ENCODE measurements at regions not wholly inside any gene's neighbourhood (a gene's known extent, or its start where the extent isn't known, plus 50 kb on each side); places are given as distances from the start of the nearest gene placed in this dataset.
A peak's percentile ranks its signal among the peaks of the same experiment; 100 is the strongest.
"Not testable (repeated sequence)": the region's sequence is repeated elsewhere in the genome, so short reads cannot be mapped to it uniquely, and the experiment has no call there.

- DNase-seq (ENCODE audit: low spot score) = no peak
Observed at GRCh38 chr13:27354379-27354778, 70.0 kb upstream of the GTF3A start.

GRCh38 chr13:27355894-27356293 is 68.5 kb upstream of the GTF3A start:
- no peak for TF ChIP-seq CTCF (IDR thresholded peaks at IDR 0.05; ENCODE audit: extremely low read depth, missing control alignments)

More at GRCh38 chr13:27354379-27354778, 70.0 kb upstream of the GTF3A start:
- TF ChIP-seq CTCF (IDR thresholded peaks at IDR 0.05; ENCODE audit: extremely low read depth, missing control alignments) = no peak

GRCh38 chr13:27358420-27358819 is 66.0 kb upstream of the GTF3A start:
- no peak for TF ChIP-seq CTCF (IDR thresholded peaks at IDR 0.05; ENCODE audit: extremely low read depth, missing control alignments)
- no peak for DNase-seq (ENCODE audit: low spot score)

More at GRCh38 chr13:27355894-27356293, 68.5 kb upstream of the GTF3A start:
- DNase-seq (ENCODE audit: low spot score) = no peak

- peak; percentile 73 for DNase-seq (ENCODE audit: low spot score)
Observed at GRCh38 chr13:27359199-27359821, 65.1 kb upstream of the GTF3A start.

GRCh38 chr13:27360562-27360961 is 63.9 kb upstream of the GTF3A start:
- no peak for DNase-seq (ENCODE audit: low spot score)
- no peak for TF ChIP-seq CTCF (IDR thresholded peaks at IDR 0.05; ENCODE audit: extremely low read depth, missing control alignments)

More at GRCh38 chr13:27359199-27359821, 65.1 kb upstream of the GTF3A start:
- peak; percentile 59 for TF ChIP-seq CTCF (IDR thresholded peaks at IDR 0.05; ENCODE audit: extremely low read depth, missing control alignments)

GRCh38 chr13:27362064-27362751 is 62.2 kb upstream of the GTF3A start:
- DNase-seq (ENCODE audit: low spot score) = peak; percentile 87
- TF ChIP-seq CTCF (IDR thresholded peaks at IDR 0.05; ENCODE audit: extremely low read depth, missing control alignments) = peak; percentile 96

GRCh38 chr13:27363637-27364036 is 60.8 kb upstream of the GTF3A start:
- not testable (repeated sequence) for DNase-seq (ENCODE audit: low spot score)

GRCh38 chr13:27367570-27367969 is 56.8 kb upstream of the GTF3A start:
- no peak for TF ChIP-seq CTCF (IDR thresholded peaks at IDR 0.05; ENCODE audit: extremely low read depth, missing control alignments)
- DNase-seq (ENCODE audit: low spot score) = no peak
